Progenitor cell of endocrine pancreas (in vitro differentiated cells): ENCODE measurements at regions not wholly inside any gene's neighbourhood (a gene's known extent, or its start where the extent isn't known, plus 50 kb on each side); places are given as distances from the start of the nearest gene placed in this dataset.

Experiments used
- DNase-seq: peaks from one replicate; pipeline ENCODE4 v3.0.0; 2021; ENCODE audit warnings: low spot score; ENCODE audit not compliant: unreplicated experiment
- H3K27ac Mint-ChIP-seq: 2 replicates; pipeline ENCODE4 v1.8.0; 2021; ENCODE audit warnings: mild to moderate bottlenecking, moderate library complexity, mixed read lengths
- H3K27me3 Mint-ChIP-seq: 2 replicates; pipeline ENCODE4 v1.8.0; 2021; ENCODE audit warnings: mixed read lengths
- H3K36me3 Mint-ChIP-seq: 2 replicates; pipeline ENCODE4 v1.8.0; 2022; ENCODE audit warnings: mixed read lengths; ENCODE audit not compliant: insufficient read depth
- H3K4me1 Mint-ChIP-seq: 2 replicates; pipeline ENCODE4 v1.8.0; 2021; ENCODE audit warnings: low read depth, mixed read lengths
- H3K4me3 Mint-ChIP-seq: 2 replicates; pipeline ENCODE4 v1.8.0; 2021; ENCODE audit warnings: low read depth, mild to moderate bottlenecking, moderate library complexity, mixed read lengths
- H3K9me3 Mint-ChIP-seq: 2 replicates; pipeline ENCODE4 v1.8.0; 2021; ENCODE audit warnings: low read depth, mixed read lengths
- TF ChIP-seq, protein P1 (sequence below): fragments of 200-600 bp; sonication (generic); IDR thresholded peaks from one replicate; pipeline ENCODE4 v1.5.0; 2021; ENCODE audit warnings: antibody characterized with exemption, mild to moderate bottlenecking; ENCODE audit not compliant: unreplicated experiment

DNA sequence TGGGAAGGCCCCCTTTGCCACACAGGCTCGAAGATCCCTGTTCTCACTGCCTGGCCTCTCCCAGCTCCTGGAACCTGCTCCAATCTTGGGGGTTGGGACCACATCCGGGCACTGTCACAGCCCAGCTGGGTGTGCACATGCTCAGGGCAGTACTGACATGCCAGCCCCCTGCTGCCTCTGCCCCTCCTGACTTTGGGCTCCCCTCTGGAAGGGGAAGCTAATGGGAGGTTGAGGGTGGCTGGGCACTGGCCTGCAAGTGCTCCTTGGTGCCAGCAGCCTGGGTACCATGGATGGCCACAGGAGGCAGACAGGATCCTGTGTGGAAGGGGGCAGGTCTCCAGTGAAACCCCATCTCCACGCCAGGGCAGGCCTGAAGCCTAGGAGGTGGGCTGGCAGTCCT lies 126.1 kb upstream of the NOL4 start:
- H3K4me1 Mint-ChIP-seq, result peaks cover 10% of the 10 kb centered on the region
- H3K27me3 Mint-ChIP-seq, result peaks cover 3% of the 10 kb centered on the region
- no peak for DNase-seq
- no peaks in the 10 kb centered on the region for H3K36me3 Mint-ChIP-seq
- no peaks in the 10 kb centered on the region for H3K9me3 Mint-ChIP-seq
- H3K27ac Mint-ChIP-seq, result no peak overlapping the region
- no peak overlapping the region for H3K4me3 Mint-ChIP-seq
- TF ChIP-seq, protein P1, sequence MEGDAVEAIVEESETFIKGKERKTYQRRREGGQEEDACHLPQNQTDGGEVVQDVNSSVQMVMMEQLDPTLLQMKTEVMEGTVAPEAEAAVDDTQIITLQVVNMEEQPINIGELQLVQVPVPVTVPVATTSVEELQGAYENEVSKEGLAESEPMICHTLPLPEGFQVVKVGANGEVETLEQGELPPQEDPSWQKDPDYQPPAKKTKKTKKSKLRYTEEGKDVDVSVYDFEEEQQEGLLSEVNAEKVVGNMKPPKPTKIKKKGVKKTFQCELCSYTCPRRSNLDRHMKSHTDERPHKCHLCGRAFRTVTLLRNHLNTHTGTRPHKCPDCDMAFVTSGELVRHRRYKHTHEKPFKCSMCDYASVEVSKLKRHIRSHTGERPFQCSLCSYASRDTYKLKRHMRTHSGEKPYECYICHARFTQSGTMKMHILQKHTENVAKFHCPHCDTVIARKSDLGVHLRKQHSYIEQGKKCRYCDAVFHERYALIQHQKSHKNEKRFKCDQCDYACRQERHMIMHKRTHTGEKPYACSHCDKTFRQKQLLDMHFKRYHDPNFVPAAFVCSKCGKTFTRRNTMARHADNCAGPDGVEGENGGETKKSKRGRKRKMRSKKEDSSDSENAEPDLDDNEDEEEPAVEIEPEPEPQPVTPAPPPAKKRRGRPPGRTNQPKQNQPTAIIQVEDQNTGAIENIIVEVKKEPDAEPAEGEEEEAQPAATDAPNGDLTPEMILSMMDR, result no peak

DNA sequence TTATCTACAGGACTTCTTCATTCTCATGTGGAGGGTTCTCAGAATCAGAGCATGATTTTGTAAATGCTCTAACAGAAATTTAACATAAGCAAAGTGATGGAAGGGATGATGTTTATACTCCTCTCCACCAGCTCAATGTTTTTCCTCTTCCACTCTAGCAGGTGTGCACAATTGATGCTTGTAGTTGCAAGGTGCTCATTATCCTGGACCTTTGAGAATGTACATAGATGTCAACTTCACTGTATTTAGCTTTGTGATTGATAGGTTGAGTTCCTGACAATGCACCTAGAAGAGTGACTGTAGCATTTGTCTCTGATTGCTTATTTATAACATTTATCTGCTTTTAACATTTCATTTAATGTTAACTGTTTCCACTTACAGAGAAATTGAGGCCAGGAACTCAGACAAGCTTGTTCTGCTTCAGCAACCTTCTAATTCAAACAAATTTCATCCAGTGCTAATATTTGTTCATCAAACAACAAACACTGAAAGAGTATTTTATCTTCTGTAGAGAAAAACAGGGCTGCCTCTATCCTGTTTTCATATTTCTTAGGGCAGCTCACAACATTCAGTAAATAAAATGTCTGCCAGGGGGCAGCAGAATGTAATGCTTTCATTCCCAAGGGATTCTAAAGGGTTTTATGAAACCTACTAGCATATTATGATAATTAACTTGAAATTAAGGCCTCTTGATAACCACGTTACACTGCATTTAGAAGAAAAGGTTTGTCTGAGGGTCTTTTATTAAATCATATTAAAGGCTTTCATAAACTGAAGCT lies 127.9 kb upstream of the NOL4 start:
- TF ChIP-seq, protein P1, result peak; percentile 57
- Mint-ChIP-seq H3K4me1 (peaks cover 10% of the 10 kb centered on the region), H3K27me3 (peaks cover 3% of the 10 kb centered on the region), H3K9me3 (no peaks in the 10 kb centered on the region), H3K27ac (no peak overlapping the region), H3K4me3 (no peak overlapping the region), H3K36me3 (no peaks in the 10 kb centered on the region)
- DNase-seq, result no peak

DNA sequence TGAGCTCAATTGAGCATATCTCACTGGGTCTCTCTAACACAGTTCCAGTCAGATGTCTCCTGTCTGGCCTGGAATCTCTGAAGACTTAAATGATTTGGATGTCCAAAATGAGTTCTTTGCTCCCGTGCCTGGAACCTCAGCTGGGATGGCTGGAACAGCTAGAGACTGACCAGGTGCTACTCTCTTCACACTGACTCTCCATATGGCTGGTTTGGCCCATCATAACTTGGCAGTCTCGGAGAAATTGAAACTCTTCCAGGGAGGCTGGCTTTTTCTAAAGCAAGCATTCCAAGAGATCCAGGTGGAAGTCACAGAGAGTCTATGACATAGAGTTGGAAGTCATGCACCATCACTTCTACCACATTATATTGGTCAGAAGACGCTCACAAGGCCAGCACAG lies 129.6 kb upstream of the NOL4 start:
- Mint-ChIP-seq H3K4me1 (peaks cover 10% of the 10 kb centered on the region), H3K27me3 (peaks cover 3% of the 10 kb centered on the region), H3K36me3 (no peaks in the 10 kb centered on the region), H3K27ac (no peak overlapping the region), H3K4me3 (no peak overlapping the region), H3K9me3 (no peaks in the 10 kb centered on the region)
- no peak for DNase-seq
- TF ChIP-seq, protein P1, result no peak

DNA sequence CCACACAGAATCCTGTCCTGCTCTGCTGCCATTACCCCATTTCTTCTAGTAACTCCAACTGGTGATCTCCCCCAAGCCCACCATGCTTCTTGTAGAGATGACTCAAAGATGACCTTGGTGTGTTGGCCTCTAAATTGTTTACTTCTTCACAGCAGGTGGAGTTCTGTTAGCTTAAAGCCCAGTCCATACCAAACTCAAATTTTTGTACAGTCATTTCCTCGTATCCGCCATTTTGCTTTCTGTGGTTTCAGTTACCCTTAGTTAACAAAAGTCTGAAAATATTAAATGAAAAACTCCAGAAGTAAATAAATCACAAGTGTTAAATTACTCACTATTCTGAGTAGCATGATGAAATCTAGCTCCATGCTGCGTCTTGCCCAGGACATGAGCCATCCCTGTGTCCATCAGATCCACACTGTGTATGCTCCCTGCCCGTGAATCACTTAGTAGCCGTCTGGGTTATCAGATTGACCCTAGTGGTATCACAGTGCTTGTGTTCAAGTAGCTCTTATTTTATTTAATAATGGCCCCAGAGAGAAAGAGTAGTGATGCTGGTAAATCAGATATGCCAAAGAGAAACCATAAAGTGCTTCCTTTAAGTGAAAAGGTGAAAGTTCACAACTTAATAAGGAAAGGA lies 133.3 kb upstream of the NOL4 start:
- H3K9me3 Mint-ChIP-seq, result no peaks in the 10 kb centered on the region
- no peak overlapping the region for H3K27ac Mint-ChIP-seq
- H3K4me3 Mint-ChIP-seq, result no peak overlapping the region
- H3K4me1 Mint-ChIP-seq, result no peaks in the 10 kb centered on the region
- H3K27me3 Mint-ChIP-seq, result no peaks in the 10 kb centered on the region
- TF ChIP-seq, protein P1, result no peak
- no peaks in the 10 kb centered on the region for H3K36me3 Mint-ChIP-seq
- no peak for DNase-seq

DNA sequence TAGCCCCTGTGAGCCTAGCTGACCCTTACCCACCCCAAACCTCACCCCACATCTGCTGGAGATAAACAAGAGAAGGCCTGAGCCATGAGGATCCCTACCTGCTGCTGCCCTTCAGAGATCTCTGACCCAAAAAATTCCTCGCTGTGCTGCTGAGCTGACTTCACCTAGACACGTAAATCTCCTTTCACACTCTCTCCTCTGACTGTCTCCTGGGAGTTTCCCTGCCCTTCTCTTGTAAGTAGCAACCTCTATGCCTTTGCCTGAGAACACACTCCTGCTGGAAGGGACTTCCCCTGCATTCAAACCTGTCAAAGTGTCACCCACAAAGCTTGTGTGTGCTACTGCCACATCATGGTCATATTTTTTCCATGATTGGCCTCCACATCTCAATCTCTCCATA lies 134.2 kb upstream of the NOL4 start:
- TF ChIP-seq, protein P1, result no peak
- no peak overlapping the region for H3K4me3 Mint-ChIP-seq
- H3K9me3 Mint-ChIP-seq, result no peaks in the 10 kb centered on the region
- no peaks in the 10 kb centered on the region for H3K36me3 Mint-ChIP-seq
- no peak for DNase-seq
- H3K27me3 Mint-ChIP-seq, result no peaks in the 10 kb centered on the region
- H3K4me1 Mint-ChIP-seq, result no peaks in the 10 kb centered on the region
- no peak overlapping the region for H3K27ac Mint-ChIP-seq
